ENCODE measurements at regions not wholly inside any gene's neighbourhood (a gene's known extent, or its start where the extent isn't known, plus 50 kb on each side); places are given as distances from the start of the nearest gene placed in this dataset.
A peak's percentile ranks its signal among the peaks of the same experiment; 100 is the strongest.

DNA sequence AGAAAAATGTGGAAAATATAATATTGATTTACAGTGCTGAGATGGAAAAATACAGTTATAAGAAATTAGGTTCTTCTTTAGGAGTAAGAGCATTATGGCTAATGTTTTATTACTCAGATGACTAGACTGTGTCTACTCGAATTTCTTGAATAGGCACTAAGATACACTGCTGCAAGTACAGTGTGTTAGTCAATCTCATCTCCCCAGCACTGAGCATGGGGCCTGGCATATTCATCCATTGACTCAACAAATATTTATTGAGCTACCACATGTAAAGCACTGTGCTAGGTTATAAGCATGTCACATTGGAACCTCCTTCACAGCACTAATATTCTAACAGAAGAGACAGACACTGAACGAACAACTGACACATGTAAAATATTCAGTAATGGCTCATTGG lies 242.5 kb upstream of the GPC6 start:
- FAIRE-seq (peak; percentile 6), DNase-seq (ENCODE audit: insufficient read length, low spot score) (no peak)
- TF ChIP-seq POLR2A (IDR thresholded peaks at IDR 0.05; ENCODE audit: low read depth, low read length) = no peak

GRCh38 chr13:92989301-92989700 lies 237.3 kb upstream of the GPC6 start:
- DNase-seq (ENCODE audit: insufficient read length, low spot score) (no peak), FAIRE-seq (no peak)
- no peak for TF ChIP-seq POLR2A (IDR thresholded peaks at IDR 0.05; ENCODE audit: low read depth, low read length)

GRCh38 chr13:92991692-92992091 lies 234.9 kb upstream of the GPC6 start:
- FAIRE-seq (no peak), DNase-seq (ENCODE audit: insufficient read length, low spot score) (no peak)
- no peak for TF ChIP-seq POLR2A (IDR thresholded peaks at IDR 0.05; ENCODE audit: low read depth, low read length)

GRCh38 chr13:92994056-92994455 lies 232.6 kb upstream of the GPC6 start:
- DNase-seq (ENCODE audit: insufficient read length, low spot score) = no peak
- FAIRE-seq = peak; percentile 95

GRCh38 chr13:93001866-93002461 lies 224.6 kb upstream of the GPC6 start:
- FAIRE-seq = peak; percentile 86
- TF ChIP-seq POLR2A (IDR thresholded peaks at IDR 0.05; ENCODE audit: low read depth, low read length) = no peak
- no peak for DNase-seq (ENCODE audit: insufficient read length, low spot score)

More at GRCh38 chr13:92994056-92994455, 232.6 kb upstream of the GPC6 start:
- TF ChIP-seq POLR2A (IDR thresholded peaks at IDR 0.05; ENCODE audit: low read depth, low read length) = no peak

DNA sequence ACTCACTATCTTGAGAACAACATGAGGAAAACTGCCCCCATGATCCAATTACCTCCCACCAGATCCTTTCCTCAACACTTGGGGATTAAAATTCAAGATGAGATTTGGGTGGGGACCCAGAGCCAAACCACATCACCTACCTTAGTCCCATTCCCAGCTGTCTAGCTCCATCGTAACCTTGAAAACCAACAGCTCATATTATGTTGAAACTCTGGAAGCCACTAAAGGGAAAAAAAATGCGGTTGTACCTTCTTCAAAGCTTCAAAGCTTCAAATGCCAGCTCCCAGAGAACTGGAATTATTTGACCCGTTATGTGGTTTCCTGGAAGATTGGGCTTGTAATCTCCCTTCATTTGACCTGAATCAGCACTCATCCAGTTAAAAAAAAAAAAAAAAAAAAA lies 223.1 kb upstream of the GPC6 start:
- no peak for FAIRE-seq
- no peak for DNase-seq (ENCODE audit: insufficient read length, low spot score)
- no peak for TF ChIP-seq POLR2A (IDR thresholded peaks at IDR 0.05; ENCODE audit: low read depth, low read length)

DNA sequence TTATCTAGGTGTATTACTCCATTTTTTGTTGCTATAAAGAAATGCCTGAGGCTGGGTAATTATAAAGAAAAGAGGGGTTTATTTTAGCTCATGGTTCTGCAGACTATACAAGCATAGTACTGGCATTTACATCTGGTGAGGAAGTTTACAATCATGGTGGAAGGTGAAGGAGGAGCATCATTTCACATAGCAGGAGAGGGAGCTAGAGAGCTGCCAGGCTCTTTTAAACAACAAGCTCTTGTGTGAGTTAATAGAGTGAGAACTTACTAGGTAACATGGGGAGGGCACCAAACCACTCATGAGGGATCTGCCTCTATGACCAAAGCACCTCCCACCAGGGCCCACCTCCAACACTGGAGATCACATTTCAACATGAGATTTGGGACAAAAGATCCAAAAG lies 221.7 kb upstream of the GPC6 start:
- no peak for TF ChIP-seq POLR2A (IDR thresholded peaks at IDR 0.05; ENCODE audit: low read depth, low read length)
- FAIRE-seq (peak; percentile 61), DNase-seq (ENCODE audit: insufficient read length, low spot score) (no peak)

GRCh38 chr13:93007928-93008327 lies 218.7 kb upstream of the GPC6 start:
- no peak for FAIRE-seq
- no peak for TF ChIP-seq POLR2A (IDR thresholded peaks at IDR 0.05; ENCODE audit: low read depth, low read length)
- no peak for DNase-seq (ENCODE audit: insufficient read length, low spot score)

DNA sequence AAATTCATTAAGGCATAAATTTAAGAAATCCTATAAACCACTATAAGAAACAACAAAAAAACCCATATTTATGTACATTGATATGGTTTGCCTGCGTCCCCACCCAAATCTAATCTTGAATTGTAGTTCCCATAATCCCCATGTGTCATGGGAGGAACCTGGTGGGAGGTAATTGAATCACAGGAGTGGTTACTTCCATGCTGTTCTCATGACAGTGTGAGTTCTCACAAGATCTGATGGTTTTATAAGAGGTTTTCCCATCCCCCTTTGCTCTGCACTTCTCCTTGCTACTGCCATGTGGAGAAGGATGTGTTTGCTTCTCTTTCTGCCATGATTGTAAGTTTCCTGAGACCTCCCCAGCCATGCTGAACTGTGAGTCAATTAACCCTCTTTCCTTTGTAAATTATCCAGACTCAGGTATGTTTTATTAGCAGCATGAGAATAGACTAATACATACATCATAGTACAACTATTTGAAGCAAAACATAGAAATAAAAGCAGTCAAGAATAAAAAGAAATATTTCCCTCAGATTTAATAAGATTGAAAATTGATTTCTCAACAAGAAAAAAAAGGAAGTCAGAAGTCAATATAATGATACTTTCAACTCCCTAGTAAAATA lies 209.0 kb upstream of the GPC6 start:
- no peak for TF ChIP-seq POLR2A (IDR thresholded peaks at IDR 0.05; ENCODE audit: low read depth, low read length)
- FAIRE-seq (peak; percentile 62), DNase-seq (ENCODE audit: insufficient read length, low spot score) (no peak)

DNA sequence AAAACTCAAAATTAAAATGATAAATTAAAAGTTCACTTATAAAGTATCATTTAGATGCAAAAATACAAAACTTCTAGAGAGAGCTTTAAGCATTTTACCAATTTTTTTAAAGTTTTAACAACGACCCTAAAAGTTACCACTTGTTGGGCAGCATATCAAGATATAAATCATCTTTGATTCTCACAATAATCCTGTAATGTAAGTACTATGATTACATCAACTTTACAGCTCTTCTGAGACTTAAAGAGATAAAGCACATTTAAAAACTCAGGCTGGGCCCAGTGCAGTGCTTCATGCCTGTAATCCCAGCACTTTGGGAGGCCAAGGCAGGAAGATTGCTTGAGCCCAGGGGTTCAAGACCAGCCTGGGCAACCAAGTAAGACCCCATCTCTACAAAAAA lies 202.7 kb upstream of the GPC6 start:
- no peak for DNase-seq (ENCODE audit: insufficient read length, low spot score)
- no peak for TF ChIP-seq POLR2A (IDR thresholded peaks at IDR 0.05; ENCODE audit: low read depth, low read length)
- no peak for FAIRE-seq

DNA sequence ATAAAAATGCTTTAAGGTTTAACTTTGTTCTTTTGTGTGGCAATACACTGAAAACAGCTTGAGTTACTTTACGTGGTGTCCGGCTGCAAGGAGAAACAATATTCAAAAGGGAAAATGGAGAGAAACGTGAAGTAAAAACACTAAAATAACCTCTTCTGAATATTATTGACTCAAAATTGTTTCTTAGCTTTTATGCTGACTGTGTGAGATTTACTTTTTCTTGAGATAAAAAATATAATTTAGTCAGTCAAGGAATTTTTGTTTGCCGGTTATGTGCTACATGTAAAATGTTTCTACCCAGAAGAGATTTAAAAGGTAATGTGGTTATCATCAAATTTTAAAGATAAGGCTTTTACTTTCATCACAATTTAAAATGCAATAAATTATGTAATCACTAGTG lies 200.6 kb upstream of the GPC6 start:
- TF ChIP-seq POLR2A (IDR thresholded peaks at IDR 0.05; ENCODE audit: low read depth, low read length) = no peak
- DNase-seq (ENCODE audit: insufficient read length, low spot score) = no peak
- FAIRE-seq = no peak

DNA sequence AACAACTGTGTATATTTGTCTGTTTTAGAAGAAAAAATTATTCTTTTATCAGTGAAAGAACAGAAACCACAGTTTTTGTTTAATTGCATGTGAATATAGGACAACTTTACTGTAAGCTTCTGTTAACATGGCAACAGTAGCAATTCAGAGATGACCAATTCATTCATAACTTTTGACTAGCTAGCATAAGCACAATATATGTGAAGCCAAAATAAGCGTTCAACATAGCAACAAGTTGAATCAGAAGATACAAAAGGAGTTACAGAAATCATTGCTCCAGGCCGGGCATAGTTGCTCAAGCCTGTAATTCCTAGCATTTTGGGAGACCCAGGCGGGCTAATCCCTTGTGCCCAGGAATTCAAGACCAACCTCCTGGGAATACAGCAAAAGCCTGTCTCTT lies 197.1 kb upstream of the GPC6 start:
- FAIRE-seq (peak; percentile 75), DNase-seq (ENCODE audit: insufficient read length, low spot score) (no peak)
- no peak for TF ChIP-seq POLR2A (IDR thresholded peaks at IDR 0.05; ENCODE audit: low read depth, low read length)

GRCh38 chr13:93036380-93036779 lies 190.2 kb upstream of the GPC6 start:
- no peak for TF ChIP-seq POLR2A (IDR thresholded peaks at IDR 0.05; ENCODE audit: low read depth, low read length)
- DNase-seq (ENCODE audit: insufficient read length, low spot score) = no peak
- no peak for FAIRE-seq

DNA sequence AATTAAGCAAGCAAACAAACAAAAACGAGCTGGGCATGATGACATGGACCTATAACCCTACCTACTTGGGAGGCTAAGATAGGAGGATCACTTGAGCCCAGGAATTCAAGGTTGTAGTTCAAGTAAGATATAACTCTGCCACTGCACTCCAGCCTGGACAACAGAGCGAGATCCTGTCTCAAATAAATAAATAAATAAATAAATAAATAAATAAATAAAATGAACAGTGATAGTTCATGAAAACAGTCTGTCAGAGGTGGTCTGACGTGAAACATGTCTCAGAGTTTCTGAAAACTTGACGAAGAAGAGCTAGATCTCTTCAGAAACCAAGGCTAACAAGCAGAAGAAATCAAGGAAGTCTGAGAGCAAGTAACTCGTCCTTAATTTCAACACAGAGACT lies 188.8 kb upstream of the GPC6 start:
- no peak for TF ChIP-seq POLR2A (IDR thresholded peaks at IDR 0.05; ENCODE audit: low read depth, low read length)
- FAIRE-seq (no peak), DNase-seq (ENCODE audit: insufficient read length, low spot score) (no peak)

DNA sequence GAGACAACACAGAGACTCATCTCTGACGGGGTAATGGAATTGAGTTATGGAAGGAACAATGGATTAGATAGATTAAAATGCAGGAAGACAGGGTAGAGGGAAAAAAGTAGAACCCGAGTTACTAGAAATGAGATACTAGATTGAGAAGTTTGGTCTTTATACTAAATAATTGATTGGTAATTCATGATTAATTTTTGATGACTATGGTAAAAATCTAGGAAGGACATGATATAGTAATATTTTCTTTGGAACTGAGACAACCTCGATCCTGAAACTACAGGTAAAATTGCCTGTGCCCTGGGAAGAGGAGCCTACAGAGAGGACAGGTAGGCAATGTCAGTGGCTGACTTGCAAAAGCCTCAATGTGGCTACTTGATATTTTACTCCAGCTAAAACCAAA lies 188.4 kb upstream of the GPC6 start:
- TF ChIP-seq POLR2A (IDR thresholded peaks at IDR 0.05; ENCODE audit: low read depth, low read length) = no peak
- DNase-seq (ENCODE audit: insufficient read length, low spot score) (no peak), FAIRE-seq (no peak)

Data from H54 (cell line).